ENCODE measurements at regions not wholly inside any gene's neighbourhood (a gene's known extent, or its start where the extent isn't known, plus 50 kb on each side); places are given as distances from the start of the nearest gene placed in this dataset.

GRCh38 chr5:88474574-88474973, 205.9 kb upstream of the TMEM161B start (continued):
- TF ChIP-seq TSHZ2 (CRISPR knock-in tag; IDR thresholded peaks at IDR 0.05) = no peak
- no peak for TF ChIP-seq ZC3H10 (CRISPR knock-in tag; IDR thresholded peaks at IDR 0.05)
- TF ChIP-seq ARNTL (CRISPR knock-in tag; IDR thresholded peaks at IDR 0.05; ENCODE audit: borderline replicate concordance, low read depth) = no peak

GRCh38 chr5:88470745-88471144, 202.1 kb upstream of the TMEM161B start:
- no peak for TF ChIP-seq GLIS3 (CRISPR knock-in tag; IDR thresholded peaks at IDR 0.05)
- no peak for ATAC-seq

- no peak for TF ChIP-seq PPARA (CRISPR knock-in tag; IDR thresholded peaks at IDR 0.05; ENCODE audit: borderline replicate concordance)
- TF ChIP-seq ZNF565 (CRISPR knock-in tag; conservative IDR thresholded peaks at IDR 0.05; ENCODE audit: low read depth) = no peak
- no peak for TF ChIP-seq RARB (CRISPR knock-in tag; IDR thresholded peaks at IDR 0.05)
- TF ChIP-seq POU6F1 (CRISPR knock-in tag; IDR thresholded peaks at IDR 0.05; ENCODE audit: borderline replicate concordance, low read depth) = no peak
- TF ChIP-seq TOX (CRISPR knock-in tag; IDR thresholded peaks at IDR 0.05; ENCODE audit: borderline replicate concordance) = no peak
- no peak for TF ChIP-seq OSR1 (CRISPR knock-in tag; IDR thresholded peaks at IDR 0.05)
- TF ChIP-seq GLIS3 (CRISPR knock-in tag; IDR thresholded peaks at IDR 0.05) = no peak
- TF ChIP-seq ZFP3 (CRISPR knock-in tag; IDR thresholded peaks at IDR 0.05) = no peak
- no peak for TF ChIP-seq BACH2 (CRISPR knock-in tag; IDR thresholded peaks at IDR 0.05; ENCODE audit: borderline replicate concordance)
- no peak for TF ChIP-seq ZNF70 (CRISPR knock-in tag; IDR thresholded peaks at IDR 0.05)
These were observed 191.3 kb upstream of the TMEM161B start for GRCh38 chr5:88459971-88460370.

GRCh38 chr5:88452820-88453219, 184.2 kb upstream of the TMEM161B start:
- ATAC-seq = no peak
- TF ChIP-seq TOX (CRISPR knock-in tag; IDR thresholded peaks at IDR 0.05; ENCODE audit: borderline replicate concordance) = no peak
- no peak for TF ChIP-seq BACH2 (CRISPR knock-in tag; IDR thresholded peaks at IDR 0.05; ENCODE audit: borderline replicate concordance)
- TF ChIP-seq SNAI2 (CRISPR knock-in tag; IDR thresholded peaks at IDR 0.05) = no peak

More at GRCh38 chr5:88459971-88460370, 191.3 kb upstream of the TMEM161B start:
- no peak for ATAC-seq

- no peak for ATAC-seq
- no peak for TF ChIP-seq ZNF70 (CRISPR knock-in tag; IDR thresholded peaks at IDR 0.05)
- no peak for TF ChIP-seq RARB (CRISPR knock-in tag; IDR thresholded peaks at IDR 0.05)
These were observed 181.6 kb upstream of the TMEM161B start for GRCh38 chr5:88450239-88450638.

- no peak for TF ChIP-seq SNAI2 (CRISPR knock-in tag; IDR thresholded peaks at IDR 0.05)
- no peak for TF ChIP-seq ZNF565 (CRISPR knock-in tag; conservative IDR thresholded peaks at IDR 0.05; ENCODE audit: low read depth)
- no peak for TF ChIP-seq PATZ1 (CRISPR knock-in tag; IDR thresholded peaks at IDR 0.05; ENCODE audit: borderline replicate concordance)
- TF ChIP-seq GLIS3 (CRISPR knock-in tag; IDR thresholded peaks at IDR 0.05) = no peak
- no peak for ATAC-seq
These were observed 169.4 kb upstream of the TMEM161B start for GRCh38 chr5:88438006-88438405.

GRCh38 chr5:88436290-88436689, 167.6 kb upstream of the TMEM161B start:
- ATAC-seq = no peak

More at GRCh38 chr5:88436290-88436689, 167.6 kb upstream of the TMEM161B start:
- no peak for TF ChIP-seq TCF4 (CRISPR knock-in tag; IDR thresholded peaks at IDR 0.05; ENCODE audit: borderline replicate concordance)
- no peak for TF ChIP-seq GLIS3 (CRISPR knock-in tag; IDR thresholded peaks at IDR 0.05)
- TF ChIP-seq ISL1 (CRISPR knock-in tag; IDR thresholded peaks at IDR 0.05) = no peak
- TF ChIP-seq POU6F1 (CRISPR knock-in tag; IDR thresholded peaks at IDR 0.05; ENCODE audit: borderline replicate concordance, low read depth) = no peak
